ENCODE measurements at regions not wholly inside any gene's neighbourhood (a gene's known extent, or its start where the extent isn't known, plus 50 kb on each side); places are given as distances from the start of the nearest gene placed in this dataset.
"Not testable (repeated sequence)": the region's sequence is repeated elsewhere in the genome, so short reads cannot be mapped to it uniquely, and the experiment has no call there.

DNA sequence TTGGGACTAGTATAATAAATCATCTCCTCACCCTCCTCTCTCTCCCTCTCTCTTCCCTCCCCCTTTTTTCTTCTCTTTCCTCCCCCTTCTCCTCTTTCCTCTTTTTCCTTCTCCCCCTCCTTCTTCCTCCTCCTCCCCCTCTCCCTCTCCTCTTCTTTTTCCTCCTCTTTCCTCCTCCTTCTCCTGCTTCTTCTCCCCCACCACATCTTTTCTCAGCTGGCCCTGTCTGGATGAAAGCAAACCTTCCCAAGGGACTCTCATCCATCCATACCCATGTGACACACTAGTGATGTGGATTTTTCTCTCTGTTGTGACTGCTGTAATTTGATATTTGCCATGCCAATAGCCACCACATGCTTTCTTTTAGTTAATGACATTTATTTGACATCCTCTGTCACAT lies 127.2 kb downstream of the EBLN2 start:
- no peak for DNase-seq (ENCODE audit: low spot score)
- no peak for ATAC-seq
- Mint-ChIP-seq H3K4me3 (no peak overlapping the region), H3K9me3 (no peaks in the 10 kb centered on the region; the same call in 1 of the 2 replicates), H3K4me1 (peaks cover 6% of the 10 kb centered on the region; the same call in 1 of the 2 replicates), H3K36me3 (no peaks in the 10 kb centered on the region), H3K27ac (no peak overlapping the region), H3K27me3 (ENCODE audit: low read depth) (no peaks in the 10 kb centered on the region)
- CTCF ChIA-PET: no interaction called here
- TF ChIP-seq, protein P1, sequence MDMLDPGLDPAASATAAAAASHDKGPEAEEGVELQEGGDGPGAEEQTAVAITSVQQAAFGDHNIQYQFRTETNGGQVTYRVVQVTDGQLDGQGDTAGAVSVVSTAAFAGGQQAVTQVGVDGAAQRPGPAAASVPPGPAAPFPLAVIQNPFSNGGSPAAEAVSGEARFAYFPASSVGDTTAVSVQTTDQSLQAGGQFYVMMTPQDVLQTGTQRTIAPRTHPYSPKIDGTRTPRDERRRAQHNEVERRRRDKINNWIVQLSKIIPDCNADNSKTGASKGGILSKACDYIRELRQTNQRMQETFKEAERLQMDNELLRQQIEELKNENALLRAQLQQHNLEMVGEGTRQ (CRISPR knock-in tag; IDR thresholded peaks at IDR 0.05): no peak
- TF ChIP-seq ZNF232 (CRISPR knock-in tag; IDR thresholded peaks at IDR 0.05) (no peak), RELA (CRISPR knock-in tag; IDR thresholded peaks at IDR 0.05; ENCODE audit: borderline replicate concordance) (no peak), IRF2 (CRISPR knock-in tag; IDR thresholded peaks at IDR 0.05; ENCODE audit: borderline replicate concordance, low read depth) (no peak), JUN (CRISPR knock-in tag; IDR thresholded peaks at IDR 0.05) (no peak), ETV6 (CRISPR knock-in tag; IDR thresholded peaks at IDR 0.05) (no peak)
- TF ChIP-seq, protein P2, sequence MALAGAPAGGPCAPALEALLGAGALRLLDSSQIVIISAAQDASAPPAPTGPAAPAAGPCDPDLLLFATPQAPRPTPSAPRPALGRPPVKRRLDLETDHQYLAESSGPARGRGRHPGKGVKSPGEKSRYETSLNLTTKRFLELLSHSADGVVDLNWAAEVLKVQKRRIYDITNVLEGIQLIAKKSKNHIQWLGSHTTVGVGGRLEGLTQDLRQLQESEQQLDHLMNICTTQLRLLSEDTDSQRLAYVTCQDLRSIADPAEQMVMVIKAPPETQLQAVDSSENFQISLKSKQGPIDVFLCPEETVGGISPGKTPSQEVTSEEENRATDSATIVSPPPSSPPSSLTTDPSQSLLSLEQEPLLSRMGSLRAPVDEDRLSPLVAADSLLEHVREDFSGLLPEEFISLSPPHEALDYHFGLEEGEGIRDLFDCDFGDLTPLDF (CRISPR knock-in tag; IDR thresholded peaks at IDR 0.05): no peak
- POLR2A ChIA-PET: no interaction called here

DNA sequence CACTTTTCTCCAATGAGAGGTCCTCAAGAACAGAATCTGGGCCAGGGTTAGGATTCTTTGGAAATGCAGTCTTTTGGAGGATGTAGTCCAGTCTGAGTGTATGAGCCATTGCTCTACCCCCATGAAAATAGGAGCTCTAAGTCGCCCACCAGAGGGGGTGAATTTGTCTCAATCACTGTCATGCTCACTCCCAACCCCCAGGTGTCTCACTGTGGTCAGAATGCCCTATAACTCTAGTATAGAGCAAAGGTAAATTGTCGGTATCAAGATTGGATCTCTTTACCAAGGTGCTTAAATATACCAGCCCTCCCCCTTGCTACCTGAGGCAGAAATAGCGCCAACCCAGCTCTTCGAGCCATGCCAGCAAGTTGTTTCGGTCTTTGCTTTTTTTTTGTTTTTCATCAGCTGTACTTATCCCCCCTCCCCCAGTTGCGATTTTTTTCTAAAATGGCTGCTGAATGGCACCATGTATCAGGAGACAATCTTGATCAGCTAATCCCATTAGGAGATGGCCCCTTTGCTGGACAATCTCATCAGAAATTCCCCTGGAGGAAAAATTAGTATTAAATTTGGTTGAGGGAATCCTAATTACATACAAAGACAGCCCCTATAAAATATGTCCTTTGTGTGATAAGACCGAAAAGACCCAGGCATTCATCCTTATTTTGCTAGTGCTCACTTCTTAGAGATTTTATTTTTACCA lies 130.7 kb downstream of the EBLN2 start:
- ATAC-seq: peak; percentile 99
- ChIA-PET CTCF (interaction anchor here (0.5 to 3.7 kb wide), 45 partner anchors 8 to 316 kb away, joined by 3 to 30 read pairs (median 4); no protein-coding TSS in a partner anchor), POLR2A (no interaction called here)

DNA sequence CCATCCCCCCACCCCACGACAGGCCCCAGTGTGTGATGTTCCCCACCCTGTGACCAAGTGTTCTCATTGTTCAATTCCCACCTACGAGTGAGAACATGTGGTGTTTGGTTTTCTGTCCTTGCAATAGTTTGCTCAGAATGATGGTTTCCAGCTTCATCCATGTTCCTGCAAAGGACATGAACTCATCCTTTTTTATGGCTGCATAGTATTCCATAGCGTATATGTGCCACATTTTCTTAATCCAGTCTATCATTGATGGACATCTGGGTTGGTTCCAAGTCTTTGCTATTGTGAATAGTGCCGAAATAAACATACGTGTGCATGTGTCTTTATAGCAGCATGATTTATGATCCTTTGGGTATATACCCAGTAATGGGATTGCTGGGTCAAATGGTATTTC lies 132.5 kb downstream of the EBLN2 start:
- H3K27me3 Mint-ChIP-seq (ENCODE audit: low read depth); H3K4me3 Mint-ChIP-seq; H3K36me3 Mint-ChIP-seq; POLR2A ChIA-PET; H3K4me1 Mint-ChIP-seq; DNase-seq (ENCODE audit: low spot score); H3K9me3 Mint-ChIP-seq; ATAC-seq; H3K27ac Mint-ChIP-seq; CTCF ChIA-PET: not testable (repeated sequence)

More for the DNA sequence above, 130.7 kb downstream of the EBLN2 start:
- H3K27me3 Mint-ChIP-seq (ENCODE audit: low read depth): no peaks in the 10 kb centered on the region
- DNase-seq (ENCODE audit: low spot score): peak; percentile 67
- H3K4me1 Mint-ChIP-seq: peaks cover 6% of the 10 kb centered on the region; the same call in 1 of the 2 replicates
- H3K4me3 Mint-ChIP-seq: no peak overlapping the region
- H3K9me3 Mint-ChIP-seq: peaks cover 6% of the 10 kb centered on the region
- TF ChIP-seq, protein P3, sequence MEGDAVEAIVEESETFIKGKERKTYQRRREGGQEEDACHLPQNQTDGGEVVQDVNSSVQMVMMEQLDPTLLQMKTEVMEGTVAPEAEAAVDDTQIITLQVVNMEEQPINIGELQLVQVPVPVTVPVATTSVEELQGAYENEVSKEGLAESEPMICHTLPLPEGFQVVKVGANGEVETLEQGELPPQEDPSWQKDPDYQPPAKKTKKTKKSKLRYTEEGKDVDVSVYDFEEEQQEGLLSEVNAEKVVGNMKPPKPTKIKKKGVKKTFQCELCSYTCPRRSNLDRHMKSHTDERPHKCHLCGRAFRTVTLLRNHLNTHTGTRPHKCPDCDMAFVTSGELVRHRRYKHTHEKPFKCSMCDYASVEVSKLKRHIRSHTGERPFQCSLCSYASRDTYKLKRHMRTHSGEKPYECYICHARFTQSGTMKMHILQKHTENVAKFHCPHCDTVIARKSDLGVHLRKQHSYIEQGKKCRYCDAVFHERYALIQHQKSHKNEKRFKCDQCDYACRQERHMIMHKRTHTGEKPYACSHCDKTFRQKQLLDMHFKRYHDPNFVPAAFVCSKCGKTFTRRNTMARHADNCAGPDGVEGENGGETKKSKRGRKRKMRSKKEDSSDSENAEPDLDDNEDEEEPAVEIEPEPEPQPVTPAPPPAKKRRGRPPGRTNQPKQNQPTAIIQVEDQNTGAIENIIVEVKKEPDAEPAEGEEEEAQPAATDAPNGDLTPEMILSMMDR (IDR thresholded peaks at IDR 0.05): peak; percentile 42
- TF ChIP-seq, protein P4, sequence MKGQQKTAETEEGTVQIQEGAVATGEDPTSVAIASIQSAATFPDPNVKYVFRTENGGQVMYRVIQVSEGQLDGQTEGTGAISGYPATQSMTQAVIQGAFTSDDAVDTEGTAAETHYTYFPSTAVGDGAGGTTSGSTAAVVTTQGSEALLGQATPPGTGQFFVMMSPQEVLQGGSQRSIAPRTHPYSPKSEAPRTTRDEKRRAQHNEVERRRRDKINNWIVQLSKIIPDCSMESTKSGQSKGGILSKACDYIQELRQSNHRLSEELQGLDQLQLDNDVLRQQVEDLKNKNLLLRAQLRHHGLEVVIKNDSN (CRISPR knock-in tag; IDR thresholded peaks at IDR 0.05): no peak
- H3K36me3 Mint-ChIP-seq: peaks cover 5% of the 10 kb centered on the region
- H3K27ac Mint-ChIP-seq: no peak overlapping the region

DNA sequence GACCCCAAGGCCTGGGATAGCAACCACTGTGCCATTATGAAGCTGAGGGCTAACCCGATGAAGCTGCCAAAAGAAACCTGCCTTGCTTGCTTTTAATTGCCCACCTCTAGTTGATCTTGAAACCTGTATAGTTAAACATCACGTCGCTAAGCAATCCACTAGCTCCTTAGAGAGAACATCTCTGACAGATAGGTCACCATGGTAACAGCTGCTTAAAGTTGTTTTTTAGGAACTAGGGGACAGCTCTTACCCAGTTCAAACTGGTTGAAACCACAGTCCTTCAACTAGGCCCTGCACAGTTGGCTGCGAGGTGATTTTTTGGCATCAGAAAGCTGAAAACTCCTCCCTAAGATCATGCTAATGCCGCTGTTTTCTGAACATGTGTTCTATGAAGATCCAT lies 135.7 kb downstream of the EBLN2 start:
- Mint-ChIP-seq H3K4me3 (no peak overlapping the region), H3K4me1 (peaks cover 19% of the 10 kb centered on the region), H3K9me3 (peaks cover 6% of the 10 kb centered on the region), H3K27ac (no peak overlapping the region), H3K36me3 (peaks cover 5% of the 10 kb centered on the region), H3K27me3 (ENCODE audit: low read depth) (no peaks in the 10 kb centered on the region)
- DNase-seq (ENCODE audit: low spot score): no peak
- CTCF ChIA-PET: interaction anchor here (0.9 kb wide), 1 partner anchor 310 kb away, joined by 5 read pairs; no protein-coding TSS in a partner anchor
- no peak for ATAC-seq
- POLR2A ChIA-PET: no interaction called here
- TF ChIP-seq, protein P5, sequence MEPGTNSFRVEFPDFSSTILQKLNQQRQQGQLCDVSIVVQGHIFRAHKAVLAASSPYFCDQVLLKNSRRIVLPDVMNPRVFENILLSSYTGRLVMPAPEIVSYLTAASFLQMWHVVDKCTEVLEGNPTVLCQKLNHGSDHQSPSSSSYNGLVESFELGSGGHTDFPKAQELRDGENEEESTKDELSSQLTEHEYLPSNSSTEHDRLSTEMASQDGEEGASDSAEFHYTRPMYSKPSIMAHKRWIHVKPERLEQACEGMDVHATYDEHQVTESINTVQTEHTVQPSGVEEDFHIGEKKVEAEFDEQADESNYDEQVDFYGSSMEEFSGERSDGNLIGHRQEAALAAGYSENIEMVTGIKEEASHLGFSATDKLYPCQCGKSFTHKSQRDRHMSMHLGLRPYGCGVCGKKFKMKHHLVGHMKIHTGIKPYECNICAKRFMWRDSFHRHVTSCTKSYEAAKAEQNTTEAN (CRISPR knock-in tag; IDR thresholded peaks at IDR 0.05): no peak
- TF ChIP-seq NFYB (CRISPR knock-in tag; conservative IDR thresholded peaks at IDR 0.05; ENCODE audit: low read depth) (no peak), TEAD4 (CRISPR knock-in tag; IDR thresholded peaks at IDR 0.05) (no peak), ZNF396 (CRISPR knock-in tag; IDR thresholded peaks at IDR 0.05; ENCODE audit: borderline replicate concordance) (no peak), ELF4 (CRISPR knock-in tag; IDR thresholded peaks at IDR 0.05; ENCODE audit: low read depth) (no peak), ZNF416 (CRISPR knock-in tag; IDR thresholded peaks at IDR 0.05) (no peak), SP1 (CRISPR knock-in tag; conservative IDR thresholded peaks at IDR 0.05) (no peak), GRHL2 (CRISPR knock-in tag; IDR thresholded peaks at IDR 0.05; ENCODE audit: insufficient replicate concordance, severe bottlenecking) (no peak), MYBL2 (CRISPR knock-in tag; IDR thresholded peaks at IDR 0.05) (no peak), ZNF232 (CRISPR knock-in tag; IDR thresholded peaks at IDR 0.05) (no peak)
- TF ChIP-seq, protein P6, sequence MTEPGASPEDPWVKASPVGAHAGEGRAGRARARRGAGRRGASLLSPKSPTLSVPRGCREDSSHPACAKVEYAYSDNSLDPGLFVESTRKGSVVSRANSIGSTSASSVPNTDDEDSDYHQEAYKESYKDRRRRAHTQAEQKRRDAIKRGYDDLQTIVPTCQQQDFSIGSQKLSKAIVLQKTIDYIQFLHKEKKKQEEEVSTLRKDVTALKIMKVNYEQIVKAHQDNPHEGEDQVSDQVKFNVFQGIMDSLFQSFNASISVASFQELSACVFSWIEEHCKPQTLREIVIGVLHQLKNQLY (CRISPR knock-in tag; IDR thresholded peaks at IDR 0.05): no peak
- TF ChIP-seq, protein P7, sequence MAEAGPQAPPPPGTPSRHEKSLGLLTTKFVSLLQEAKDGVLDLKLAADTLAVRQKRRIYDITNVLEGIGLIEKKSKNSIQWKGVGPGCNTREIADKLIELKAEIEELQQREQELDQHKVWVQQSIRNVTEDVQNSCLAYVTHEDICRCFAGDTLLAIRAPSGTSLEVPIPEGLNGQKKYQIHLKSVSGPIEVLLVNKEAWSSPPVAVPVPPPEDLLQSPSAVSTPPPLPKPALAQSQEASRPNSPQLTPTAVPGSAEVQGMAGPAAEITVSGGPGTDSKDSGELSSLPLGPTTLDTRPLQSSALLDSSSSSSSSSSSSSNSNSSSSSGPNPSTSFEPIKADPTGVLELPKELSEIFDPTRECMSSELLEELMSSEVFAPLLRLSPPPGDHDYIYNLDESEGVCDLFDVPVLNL (CRISPR knock-in tag; IDR thresholded peaks at IDR 0.05; ENCODE audit: borderline replicate concordance, low read depth): no peak
- TF ChIP-seq, protein P8, sequence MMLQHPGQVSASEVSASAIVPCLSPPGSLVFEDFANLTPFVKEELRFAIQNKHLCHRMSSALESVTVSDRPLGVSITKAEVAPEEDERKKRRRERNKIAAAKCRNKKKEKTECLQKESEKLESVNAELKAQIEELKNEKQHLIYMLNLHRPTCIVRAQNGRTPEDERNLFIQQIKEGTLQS (CRISPR knock-in tag; conservative IDR thresholded peaks at IDR 0.05): no peak

Data from WTC11 (cell line).